ENCODE measurements at regions not wholly inside any gene's neighbourhood (a gene's known extent, or its start where the extent isn't known, plus 50 kb on each side); places are given as distances from the start of the nearest gene placed in this dataset.
A peak's percentile ranks its signal among the peaks of the same experiment; 100 is the strongest.

GRCh38 chr1:187212377-187212776 lies 383.6 kb downstream of the PLA2G4A start:
- DNase-seq (ENCODE audit: low read depth): no peak

GRCh38 chr1:187226396-187226795 lies 397.6 kb downstream of the PLA2G4A start:
- no peak for DNase-seq (ENCODE audit: low read depth)
- no peak overlapping the region for H3K4me3 ChIP-seq (ENCODE audit: low read depth, low read length)

More at GRCh38 chr1:187212377-187212776, 383.6 kb downstream of the PLA2G4A start:
- no peak overlapping the region for H3K4me3 ChIP-seq (ENCODE audit: low read depth, low read length)

- DNase-seq (ENCODE audit: low read depth): no peak
Observed at GRCh38 chr1:187228790-187229189, 400.0 kb downstream of the PLA2G4A start.

GRCh38 chr1:187229496-187229895 lies 400.7 kb downstream of the PLA2G4A start:
- DNase-seq (ENCODE audit: low read depth): no peak
- no peak overlapping the region for H3K4me3 ChIP-seq (ENCODE audit: low read depth, low read length)

More at GRCh38 chr1:187228790-187229189, 400.0 kb downstream of the PLA2G4A start:
- no peak overlapping the region for H3K4me3 ChIP-seq (ENCODE audit: low read depth, low read length)

- no peak for DNase-seq (ENCODE audit: low read depth)
- no peak overlapping the region for H3K4me3 ChIP-seq (ENCODE audit: low read depth, low read length)
Observed at GRCh38 chr1:187234706-187235105, 406.0 kb downstream of the PLA2G4A start.

GRCh38 chr1:187236199-187236598 lies 407.4 kb downstream of the PLA2G4A start:
- DNase-seq (ENCODE audit: low read depth): no peak

GRCh38 chr1:187236676-187237075 lies 407.9 kb downstream of the PLA2G4A start:
- H3K4me3 ChIP-seq (ENCODE audit: low read depth, low read length): no peak overlapping the region
- DNase-seq (ENCODE audit: low read depth): no peak

More at GRCh38 chr1:187236199-187236598, 407.4 kb downstream of the PLA2G4A start:
- no peak overlapping the region for H3K4me3 ChIP-seq (ENCODE audit: low read depth, low read length)

GRCh38 chr1:187237542-187237941 lies 408.8 kb downstream of the PLA2G4A start:
- H3K4me3 ChIP-seq (ENCODE audit: low read depth, low read length): no peak overlapping the region
- DNase-seq (ENCODE audit: low read depth): no peak

GRCh38 chr1:187241971-187242370 lies 413.2 kb downstream of the PLA2G4A start:
- no peak for DNase-seq (ENCODE audit: low read depth)
- H3K4me3 ChIP-seq (ENCODE audit: low read depth, low read length): no peak overlapping the region

GRCh38 chr1:187244623-187245022 lies 415.9 kb downstream of the PLA2G4A start:
- DNase-seq (ENCODE audit: low read depth): peak; percentile 41
- H3K4me3 ChIP-seq (ENCODE audit: low read depth, low read length): no peak overlapping the region

GRCh38 chr1:187245201-187245600 lies 416.5 kb downstream of the PLA2G4A start:
- no peak for DNase-seq (ENCODE audit: low read depth)
- H3K4me3 ChIP-seq (ENCODE audit: low read depth, low read length): no peak overlapping the region

GRCh38 chr1:187249196-187249595 lies 420.4 kb downstream of the PLA2G4A start:
- H3K4me3 ChIP-seq (ENCODE audit: low read depth, low read length): no peak overlapping the region
- no peak for DNase-seq (ENCODE audit: low read depth)

GRCh38 chr1:187252923-187253322 lies 424.2 kb downstream of the PLA2G4A start:
- DNase-seq (ENCODE audit: low read depth): no peak
- H3K4me3 ChIP-seq (ENCODE audit: low read depth, low read length): no peak overlapping the region

GRCh38 chr1:187257476-187257875 lies 428.7 kb downstream of the PLA2G4A start:
- H3K4me3 ChIP-seq (ENCODE audit: low read depth, low read length): no peak overlapping the region
- DNase-seq (ENCODE audit: low read depth): no peak

- H3K4me3 ChIP-seq (ENCODE audit: low read depth, low read length): no peak overlapping the region
- DNase-seq (ENCODE audit: low read depth): no peak
Observed at GRCh38 chr1:187261637-187262036, 432.9 kb downstream of the PLA2G4A start.

GRCh38 chr1:187262731-187263130 lies 434.0 kb downstream of the PLA2G4A start:
- H3K4me3 ChIP-seq (ENCODE audit: low read depth, low read length): no peak overlapping the region
- DNase-seq (ENCODE audit: low read depth): no peak

GRCh38 chr1:187264995-187265602 lies 436.4 kb downstream of the PLA2G4A start:
- no peak overlapping the region for H3K4me3 ChIP-seq (ENCODE audit: low read depth, low read length)
- peak; percentile 27 for DNase-seq (ENCODE audit: low read depth)

GRCh38 chr1:187266051-187266450 lies 437.3 kb downstream of the PLA2G4A start:
- H3K4me3 ChIP-seq (ENCODE audit: low read depth, low read length): no peak overlapping the region
- no peak for DNase-seq (ENCODE audit: low read depth)

GRCh38 chr1:187267827-187268226 lies 439.1 kb downstream of the PLA2G4A start:
- H3K4me3 ChIP-seq (ENCODE audit: low read depth, low read length): no peak overlapping the region
- no peak for DNase-seq (ENCODE audit: low read depth)

GRCh38 chr1:187270256-187270655 lies 441.5 kb downstream of the PLA2G4A start:
- no peak for DNase-seq (ENCODE audit: low read depth)
- no peak overlapping the region for H3K4me3 ChIP-seq (ENCODE audit: low read depth, low read length)

GRCh38 chr1:187275346-187275745 lies 446.6 kb downstream of the PLA2G4A start:
- no peak for DNase-seq (ENCODE audit: low read depth)
- no peak overlapping the region for H3K4me3 ChIP-seq (ENCODE audit: low read depth, low read length)

Measured in skeletal muscle cell (primary cell).